Ishikawa (cell line): ENCODE measurements at regions not wholly inside any gene's neighbourhood (a gene's known extent, or its start where the extent isn't known, plus 50 kb on each side); places are given as distances from the start of the nearest gene placed in this dataset.

Experiments used
- CEBPB ChIP-seq: IDR thresholded peaks from 2 replicates; pipeline ENCODE4 v1.6.1; 2012
- CREB1 ChIP-seq: IDR thresholded peaks from 2 replicates; pipeline ENCODE4 v1.6.1; 2012; ENCODE audit warnings: low read depth
- EGR1 ChIP-seq: IDR thresholded peaks from 2 replicates; pipeline ENCODE4 v1.6.1; 2012
- EP300 ChIP-seq: IDR thresholded peaks from 2 replicates; pipeline ENCODE4 v1.6.1; 2012; ENCODE audit warnings: borderline replicate concordance
- RAD21 ChIP-seq: IDR thresholded peaks from 2 replicates; pipeline ENCODE4 v1.6.1; 2012; ENCODE audit warnings: low read depth
- REST ChIP-seq: IDR thresholded peaks from 2 replicates; pipeline ENCODE4 v1.6.1; 2012; ENCODE audit warnings: low read depth, mild to moderate bottlenecking
- TAF1 ChIP-seq: IDR thresholded peaks from 2 replicates; pipeline ENCODE4 v1.6.1; 2012; ENCODE audit warnings: low read depth, mild to moderate bottlenecking
- TCF12 ChIP-seq: IDR thresholded peaks from 2 replicates; pipeline ENCODE4 v1.6.1; 2012; ENCODE audit warnings: low read depth
- TEAD4 ChIP-seq: IDR thresholded peaks from 2 replicates; pipeline ENCODE4 v1.6.1; 2012
- YY1 ChIP-seq: IDR thresholded peaks from 2 replicates; pipeline ENCODE4 v1.6.1; 2012; ENCODE audit warnings: low read depth
- TF ChIP-seq, protein P1 (sequence below): IDR thresholded peaks from 2 replicates; pipeline ENCODE4 v1.6.1; 2012
- TF ChIP-seq, protein P2 (sequence below): IDR thresholded peaks from 2 replicates; pipeline ENCODE4 v1.6.1; 2012

- TF ChIP-seq, protein P1, sequence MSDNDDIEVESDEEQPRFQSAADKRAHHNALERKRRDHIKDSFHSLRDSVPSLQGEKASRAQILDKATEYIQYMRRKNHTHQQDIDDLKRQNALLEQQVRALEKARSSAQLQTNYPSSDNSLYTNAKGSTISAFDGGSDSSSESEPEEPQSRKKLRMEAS: no peak
- no peak for TF ChIP-seq CREB1
- no peak for TF ChIP-seq EGR1
- TF ChIP-seq TEAD4: no peak
- TF ChIP-seq RAD21: no peak
- TF ChIP-seq REST: no peak
- no peak for TF ChIP-seq TCF12
- TF ChIP-seq TAF1: no peak
- no peak for TF ChIP-seq EP300
- TF ChIP-seq CEBPB: no peak
- TF ChIP-seq, protein P2, sequence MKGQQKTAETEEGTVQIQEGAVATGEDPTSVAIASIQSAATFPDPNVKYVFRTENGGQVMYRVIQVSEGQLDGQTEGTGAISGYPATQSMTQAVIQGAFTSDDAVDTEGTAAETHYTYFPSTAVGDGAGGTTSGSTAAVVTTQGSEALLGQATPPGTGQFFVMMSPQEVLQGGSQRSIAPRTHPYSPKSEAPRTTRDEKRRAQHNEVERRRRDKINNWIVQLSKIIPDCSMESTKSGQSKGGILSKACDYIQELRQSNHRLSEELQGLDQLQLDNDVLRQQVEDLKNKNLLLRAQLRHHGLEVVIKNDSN: no peak
- TF ChIP-seq YY1: no peak
Measured at GRCh38 chr7:41858201-41858600, 155.3 kb upstream of the INHBA start.
